ENCODE measurements at regions not wholly inside any gene's neighbourhood (a gene's known extent, or its start where the extent isn't known, plus 50 kb on each side); places are given as distances from the start of the nearest gene placed in this dataset.

- Histone ChIP-seq H3K4ac (ENCODE audit: low read depth, low read length) (no peak overlapping the region), H2BK20ac (ENCODE audit: low read depth, low read length) (no peak overlapping the region), H2AFZ (replicated peaks; ENCODE audit: low read length, poor library complexity) (no peak overlapping the region), H3K4me1 (ENCODE audit: control insufficient read depth, insufficient read depth, low read length) (peaks cover 2% of the 10 kb centered on the region; the same call in 1 of the 2 replicates), H3K56ac (ENCODE audit: extremely low read depth, insufficient read depth, low read length) (no peak overlapping the region), H3K9me3 (ENCODE audit: control insufficient read depth, insufficient read depth, low read length) (no peaks in the 10 kb centered on the region), H4K20me1 (ENCODE audit: insufficient read depth, low read length) (no peaks in the 10 kb centered on the region), H4K8ac (ENCODE audit: low read depth in 2 of 2, low read length in 2 of 2) (no peak overlapping the region), H2BK5ac (ENCODE audit: low read depth, low read length, poor library complexity, severe bottlenecking) (no peak overlapping the region), H2AK9ac (replicated peaks; ENCODE audit: low read depth, low read length, poor library complexity) (no peak overlapping the region), H2BK15ac (ENCODE audit: low read depth, low read length) (no peak overlapping the region), H3K36me3 (ENCODE audit: control insufficient read depth, insufficient read depth, low read length) (no peaks in the 10 kb centered on the region), H3K4me3 (ENCODE audit: insufficient read depth, low read depth, low read length) (no peak overlapping the region), H3K27me3 (ENCODE audit: control insufficient read depth, insufficient read depth, low read length) (no peaks in the 10 kb centered on the region), H3K14ac (replicated peaks; ENCODE audit: low read depth, low read length) (no peak overlapping the region), H3K9me1 (ENCODE audit: insufficient read depth, low read length) (no peaks in the 10 kb centered on the region), H4K5ac (ENCODE audit: low read depth, low read length) (no peak overlapping the region), H3K18ac (ENCODE audit: low read depth, low read length) (no peak overlapping the region), H3K4me2 (ENCODE audit: low read depth, low read length) (no peak overlapping the region), H3K23ac (ENCODE audit: low read depth, low read length) (no peak overlapping the region), H3K9ac (ENCODE audit: low read depth, low read length) (no peak overlapping the region), H2AK5ac (ENCODE audit: low read depth, low read length) (no peak overlapping the region), H2BK120ac (ENCODE audit: low read depth, low read length) (no peak overlapping the region), H3K27ac (ENCODE audit: insufficient read depth, low read length) (no peak overlapping the region), H4K91ac (ENCODE audit: insufficient read depth, low read depth, low read length) (no peak overlapping the region), H3K79me1 (ENCODE audit: low read depth in 1 of 2, low read length in 2 of 2) (no peaks in the 10 kb centered on the region)
- ChIA-PET CTCF (interaction anchor here (0.6 kb wide), 1 partner anchor 867 kb away, joined by 5 read pairs; no protein-coding TSS in a partner anchor), POLR2A (ENCODE audit: unreplicated experiment) (no interaction called here)
- BruUV-seq (replicated peaks) = no TSS peak
- ATAC-seq (ENCODE audit: low read depth) = no peak
- DNase-seq = no peak
- WGBS, 2 experiments (ENCODE audit: extremely low coverage in 2 of 2, insufficient read length in 1 of 2) = no CpG with 5 or more reads among the region's 4 CpGs
- intact Hi-C loops (cut with micrococcal nuclease) (no loop called here), dilution Hi-C loops (cut with HindIII; ENCODE audit: low sequenced_read_pairs, unreplicated experiment) (no loop called here), in situ Hi-C loops (cut with MboI; ENCODE audit: low sequenced_read_pairs) (no loop called here)
- TF ChIP-seq RAD21 (IDR thresholded peaks at IDR 0.05; ENCODE audit: low read length) (no peak), RCOR1 (IDR thresholded peaks at IDR 0.05; ENCODE audit: insufficient replicate concordance, low read length) (no peak), NFE2L2 (IDR thresholded peaks at IDR 0.05; ENCODE audit: low read depth, low read length) (no peak), ELK1 (IDR thresholded peaks at IDR 0.05; ENCODE audit: borderline replicate concordance, low read depth, low read length) (no peak), USF2 (IDR thresholded peaks at IDR 0.05; ENCODE audit: low read depth, low read length) (no peak), CHD1 (IDR thresholded peaks at IDR 0.05; ENCODE audit: low read depth, low read length) (no peak), BHLHE40 (IDR thresholded peaks at IDR 0.05; ENCODE audit: low read depth, low read length) (no peak), SMC3 (IDR thresholded peaks at IDR 0.05; ENCODE audit: low read depth, low read length) (no peak), MAFK (IDR thresholded peaks at IDR 0.05; ENCODE audit: low read depth, low read length) (no peak), CEBPB (IDR thresholded peaks at IDR 0.05; ENCODE audit: low read depth, low read length) (no peak), FOS (IDR thresholded peaks at IDR 0.05; ENCODE audit: low read depth, low read length) (no peak), POLR2A (IDR thresholded peaks at IDR 0.05; ENCODE audit: low read depth, low read length) (no peak), RFX5 (IDR thresholded peaks at IDR 0.05; ENCODE audit: low read depth, low read length) (no peak), MXI1 (IDR thresholded peaks at IDR 0.05; ENCODE audit: borderline replicate concordance, low read depth, low read length) (no peak), MAZ (IDR thresholded peaks at IDR 0.05; ENCODE audit: borderline replicate concordance, low read depth, low read length) (no peak), CTCF (conservative IDR thresholded peaks at IDR 0.05; ENCODE audit: low read depth, low read length) (no peak)
Observed at GRCh38 chr9:4433379-4433778, 56.9 kb upstream of the SLC1A1 start.

All from IMR-90 (cell line).